Small intestine (tissue), 7 donors: ENCODE measurements at regions not wholly inside any gene's neighbourhood (a gene's known extent, or its start where the extent isn't known, plus 50 kb on each side); places are given as distances from the start of the nearest gene placed in this dataset.
"Not testable (repeated sequence)": the region's sequence is repeated elsewhere in the genome, so short reads cannot be mapped to it uniquely, and the experiment has no call there.

Source experiments
- DNase-seq, 2 donors: peaks; one replicate each; pipeline versions ENCODE4 v3.0.0 to v3.0.0-alpha.2; 2013
- FAIRE-seq: peaks from 2 replicates; lab custom pipeline; 2012; peaks lifted over from hg19 to GRCh38; lab: Jason Lieb, UNC
- H3K27ac ChIP-seq, 3 donors: one replicate each; pipeline ENCODE4 v1.5.1; 2013; ENCODE audit warnings: low read length in 2 of 3, mild to moderate bottlenecking in 2 of 3, control low read depth in 1 of 3, inconsistent platforms in 1 of 3, low read depth in 1 of 3, moderate library complexity in 1 of 3
- H3K27me3 ChIP-seq, 3 donors: one replicate each; pipeline ENCODE4 v1.6.1; 2013; ENCODE audit warnings: low read length in 3 of 3, inconsistent platforms in 1 of 3; ENCODE audit not compliant: control insufficient read depth in 3 of 3, insufficient read depth in 3 of 3
- H3K36me3 ChIP-seq, 3 donors: one replicate each; pipeline ENCODE4 v1.6.1; 2013; ENCODE audit warnings: low read length in 3 of 3, inconsistent platforms in 1 of 3, low read depth in 1 of 3, mild to moderate bottlenecking in 1 of 3, moderate library complexity in 1 of 3; ENCODE audit not compliant: control insufficient read depth in 3 of 3, insufficient read depth in 2 of 3
- H3K4me1 ChIP-seq, 3 donors: one replicate each; pipeline ENCODE4 v1.6.1; 2013; ENCODE audit warnings: low read length in 2 of 3, inconsistent platforms in 1 of 3, low read depth in 1 of 3, mild to moderate bottlenecking in 1 of 3, moderate library complexity in 1 of 3; ENCODE audit not compliant: control insufficient read depth in 3 of 3, insufficient read depth in 2 of 3
- H3K4me3 ChIP-seq, 3 donors: one replicate each; pipeline ENCODE4 v1.5.1; 2013; ENCODE audit warnings: low read length in 3 of 3, control low read depth in 1 of 3, inconsistent platforms in 1 of 3, low read depth in 1 of 3, mild to moderate bottlenecking in 1 of 3, moderate library complexity in 1 of 3
- H3K9me3 ChIP-seq, 2 donors: one replicate each; pipeline ENCODE4 v1.6.1; 2013; ENCODE audit warnings: low read depth in 1 of 2, low read length in 1 of 2; ENCODE audit not compliant: control insufficient read depth in 2 of 2, insufficient read depth in 1 of 2
- WGBS, 3 donors: extraction: QIAGEN DNeasy Blood & Tissue Kit; methylation state at CpG; one replicate each; pipeline ENCODE4 v1.1.7; 2013; 5-methylcytosine and 5-hydroxymethylcytosine counted together
- donor health status: healthy with polysubstance abuse.
- donor health status: control.
- donor health status: control.
- donor health status: Bipolar disorder and iron deficiency.
- donor health status: healthy.

DNA sequence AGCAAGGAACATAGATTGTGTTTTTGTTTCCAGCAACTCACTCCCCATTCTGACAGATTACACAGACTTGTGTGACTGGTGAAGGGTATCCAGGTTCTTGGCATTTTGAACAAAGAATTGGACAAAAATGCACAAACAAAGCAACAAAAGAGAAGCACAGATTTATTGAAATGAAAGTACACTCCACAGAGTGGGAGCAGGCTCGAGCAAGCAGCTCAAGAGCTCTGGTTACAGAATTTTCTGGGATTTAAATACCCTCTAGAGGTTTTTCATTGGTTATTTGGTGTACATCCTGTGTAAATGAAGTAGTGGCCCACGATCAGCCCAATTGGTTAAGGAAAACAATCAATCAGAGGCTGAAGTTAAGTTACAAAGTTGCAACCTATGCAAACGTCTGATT lies 155.0 kb upstream of the JADE1 start:
- FAIRE-seq, result no peak
- peak overlapping the region in 1 of 3 donors; percentile 72 for H3K27ac ChIP-seq
- WGBS, 3 donors, result 75 to 83% (median 77%) methylated on average over 3 of the region's 3 CpGs

DNA sequence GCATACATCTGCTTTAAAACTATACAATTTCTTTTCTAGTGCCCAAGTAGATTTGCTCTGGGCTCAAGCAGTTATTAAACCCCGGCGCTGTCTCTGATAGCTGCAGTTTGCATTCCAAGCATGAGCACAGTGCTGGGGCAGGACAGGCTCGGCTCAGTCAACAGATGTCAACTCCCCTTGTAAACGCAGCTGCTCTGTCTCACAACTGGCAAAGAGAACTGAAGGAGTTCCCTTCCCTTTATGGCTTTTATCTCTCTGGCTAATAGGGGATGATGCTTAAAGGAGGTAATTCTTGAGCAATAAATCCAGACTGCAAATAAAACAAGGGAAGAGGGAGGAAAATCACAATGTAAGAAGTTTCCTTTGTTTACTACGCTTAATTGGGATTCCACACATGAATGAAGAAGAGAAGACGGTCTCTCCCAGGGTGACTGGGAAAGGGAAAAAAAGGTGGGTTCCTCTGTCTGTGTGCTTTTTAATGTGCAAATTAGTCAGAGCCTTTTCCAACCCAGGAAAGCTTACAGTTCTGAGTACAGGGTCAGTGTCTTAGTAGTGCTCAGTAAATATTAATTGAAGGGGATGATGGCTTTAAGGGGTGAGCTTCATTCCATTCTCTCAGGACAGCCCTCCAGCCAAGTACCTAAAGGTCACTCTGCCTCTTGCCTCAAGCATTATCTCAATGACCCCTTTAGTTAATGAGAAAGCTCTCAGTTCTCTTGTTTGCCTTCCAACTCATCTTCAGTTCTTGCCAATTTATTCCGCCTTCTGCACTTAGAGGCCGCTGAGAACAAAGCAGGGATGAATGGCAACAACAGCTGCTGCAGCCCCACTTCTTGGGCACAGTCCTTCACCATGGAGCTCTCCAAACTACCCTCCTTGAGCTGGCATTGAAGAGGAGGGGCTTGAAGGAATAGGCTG lies 155.7 kb upstream of the JADE1 start:
- Histone ChIP-seq H3K27me3 (no peaks in the 10 kb centered on the region), H3K4me1 (peaks cover 4 to 45% (median 6%) of the 10 kb centered on the region in 3 donors), H3K4me3 (no peak overlapping the region), H3K9me3 (peaks cover 0 to 11% of the 10 kb centered on the region in 2 donors), H3K36me3 (no peaks in the 10 kb centered on the region), H3K27ac (peak overlapping the region in 1 of 3 donors; percentile 72)
- DNase-seq (peak; percentile 75 to 90), FAIRE-seq (no peak)
- WGBS, 3 donors, result 12 to 31% (median 30%) methylated on average over 8 of the region's 8 CpGs

More for the DNA sequence above, 155.0 kb upstream of the JADE1 start:
- H3K4me1 ChIP-seq, result peaks cover 4 to 38% (median 4%) of the 10 kb centered on the region in 3 donors
- no peak overlapping the region for H3K4me3 ChIP-seq
- peaks cover 0 to 11% of the 10 kb centered on the region in 2 donors for H3K9me3 ChIP-seq
- H3K36me3 ChIP-seq, result no peaks in the 10 kb centered on the region
- DNase-seq, result no peak
- no peaks in the 10 kb centered on the region for H3K27me3 ChIP-seq

GRCh38 chr4:128649575-128650205 lies 159.8 kb upstream of the JADE1 start:
- FAIRE-seq (no peak), DNase-seq (peak; percentile 71 to 84)
- Histone ChIP-seq H3K27me3 (no peaks in the 10 kb centered on the region), H3K9me3 (peaks cover 0 to 11% of the 10 kb centered on the region in 2 donors), H3K4me3 (no peak overlapping the region), H3K27ac (peak overlapping the region in 1 of 3 donors; percentile 84), H3K4me1 (peaks cover 0 to 35% (median 3%) of the 10 kb centered on the region in 3 donors), H3K36me3 (no peaks in the 10 kb centered on the region)
- 8 to 38% (median 17%) methylated on average over 1 of the region's 1 CpG for WGBS, 3 donors

GRCh38 chr4:128649161-128649560 lies 160.3 kb upstream of the JADE1 start:
- DNase-seq, result no peak
- 29 to 58% (median 47%) methylated on average over 1 of the region's 1 CpG for WGBS, 3 donors
- no peak for FAIRE-seq
- H3K27ac ChIP-seq, result peak overlapping the region in 1 of 3 donors; percentile 84
- no peaks in the 10 kb centered on the region for H3K36me3 ChIP-seq
- H3K4me1 ChIP-seq, result peaks cover 0 to 30% (median 3%) of the 10 kb centered on the region in 3 donors
- H3K27me3 ChIP-seq, result no peaks in the 10 kb centered on the region
- H3K9me3 ChIP-seq, result peaks cover 0 to 6% of the 10 kb centered on the region in 2 donors
- H3K4me3 ChIP-seq, result no peak overlapping the region

DNA sequence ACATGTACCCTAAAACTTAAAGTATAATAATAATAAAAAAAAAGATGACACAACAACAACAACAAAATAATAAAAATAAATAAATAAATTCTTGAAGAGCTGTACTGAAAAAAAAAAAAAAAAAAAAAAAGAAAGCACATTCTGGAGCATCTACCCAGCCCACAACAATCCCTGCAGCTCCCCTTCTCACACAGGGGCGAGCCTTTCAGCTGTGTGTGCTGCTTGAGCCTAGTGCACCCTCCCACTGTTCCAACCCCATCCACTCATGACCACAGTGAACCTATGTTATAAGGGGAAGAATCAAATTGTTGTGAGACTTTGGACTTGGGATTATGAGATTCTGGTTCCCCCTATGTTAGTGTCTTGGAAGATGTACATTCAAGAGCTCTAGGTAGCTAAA lies 161.5 kb upstream of the JADE1 start:
- Histone ChIP-seq H3K27me3 (no peaks in the 10 kb centered on the region), H3K4me1 (peaks cover 0 to 20% (median 3%) of the 10 kb centered on the region in 3 donors), H3K4me3 (no peak overlapping the region), H3K27ac (no peak overlapping the region), H3K36me3 (no peaks in the 10 kb centered on the region), H3K9me3 (peaks cover 0 to 6% of the 10 kb centered on the region in 2 donors)
- FAIRE-seq (no peak), DNase-seq (no peak)
- WGBS, 3 donors, result 78 to 86% (median 86%) methylated on average over 1 of the region's 1 CpG

GRCh38 chr4:128646893-128647292 lies 162.6 kb upstream of the JADE1 start:
- not testable (repeated sequence) for H3K9me3 ChIP-seq, H3K36me3 ChIP-seq, H3K4me3 ChIP-seq, FAIRE-seq, DNase-seq, H3K27me3 ChIP-seq, H3K27ac ChIP-seq
- peaks cover 0 to 17% (median 3%) of the 10 kb centered on the region in 3 donors for H3K4me1 ChIP-seq
- 68 to 81% (median 72%) methylated on average over 1 of the region's 1 CpG for WGBS, 3 donors

GRCh38 chr4:128644693-128645654 lies 164.5 kb upstream of the JADE1 start:
- H3K36me3 ChIP-seq, H3K4me3 ChIP-seq, FAIRE-seq, H3K27me3 ChIP-seq, H3K27ac ChIP-seq, DNase-seq, H3K9me3 ChIP-seq: not testable (repeated sequence)
- H3K4me1 ChIP-seq, result peaks cover 0 to 14% (median 3%) of the 10 kb centered on the region in 3 donors
- WGBS, 3 donors, result 62 to 79% (median 67%) methylated on average over 18 of the region's 18 CpGs
